ENCODE measurements at regions not wholly inside any gene's neighbourhood (a gene's known extent, or its start where the extent isn't known, plus 50 kb on each side); places are given as distances from the start of the nearest gene placed in this dataset.

GRCh38 chr11:45748801-45749200 lies 56.1 kb upstream of the SLC35C1 start:
- ChIA-PET POLR2A (ENCODE audit: partially characterized antibody) (no interaction called here), CTCF (ENCODE audit: partially characterized antibody) (interaction anchor here (1.2 to 2.1 kb wide), 4 partner anchors 16 to 46 kb away, joined by 3 to 7 read pairs (median 4); no protein-coding TSS in a partner anchor)
- DNase-seq (ENCODE audit: low read depth in 1 of 2, low spot score in 2 of 2): no peak
- Histone ChIP-seq H2BK20ac (ENCODE audit: low read length) (no peak overlapping the region), H3K4ac (replicated peaks; ENCODE audit: insufficient read length, low read depth, low read length) (no peak overlapping the region), H3K4me2 (ENCODE audit: insufficient read depth in 1 of 2, low read depth in 2 of 2, low read length in 2 of 2) (no peak overlapping the region), H3K23ac (ENCODE audit: insufficient read length) (no peak overlapping the region), H3K36me3 (ENCODE audit: control insufficient read depth in 2 of 4, insufficient read depth in 4 of 4, low read length in 3 of 4) (no peaks in the 10 kb centered on the region), H3K79me2 (ENCODE audit: control insufficient read depth in 1 of 2, insufficient read depth in 2 of 2, low read length in 2 of 2) (no peaks in the 10 kb centered on the region), H2BK5ac (ENCODE audit: low read depth, low read length) (no peak overlapping the region), H2AFZ (ENCODE audit: low read length) (no peak overlapping the region), H2AK5ac (ENCODE audit: low read depth, low read length) (no peak overlapping the region), H3K4me3 (ENCODE audit: extremely low read depth in 1 of 4, insufficient read depth in 2 of 4, low read depth in 3 of 4, low read length in 4 of 4) (no peak overlapping the region), H3K79me1 (ENCODE audit: low read depth, low read length) (no peaks in the 10 kb centered on the region), H2BK12ac (ENCODE audit: low read depth, low read length) (no peak overlapping the region), H3K18ac (ENCODE audit: extremely low read depth, low read length) (no peak overlapping the region), H4K8ac (ENCODE audit: extremely low read depth, insufficient read depth, low read length) (no peak overlapping the region), H4K91ac (replicated peaks; ENCODE audit: insufficient read length, low read length) (no peak overlapping the region), H4K5ac (ENCODE audit: insufficient read length, low read depth, low read length) (no peak overlapping the region), H4K20me1 (replicated peaks in 1 of 2; ENCODE audit: control insufficient read depth in 1 of 2, insufficient read depth in 2 of 2, low read length in 2 of 2) (no peaks in the 10 kb centered on the region), H3K27ac (ENCODE audit: low read depth, low read length) (no peak overlapping the region), H3K23me2 (ENCODE audit: low read depth, low read length) (no peaks in the 10 kb centered on the region), H3K4me1 (replicated peaks in 1 of 4; ENCODE audit: control insufficient read depth in 3 of 4, insufficient read depth in 4 of 4, low read length in 3 of 4) (peaks cover 0 to 6% (median 0%) of the 10 kb centered on the region in 4 experiments; a peak in 2 of 7 replicates), H3K27me3 (replicated peaks in 1 of 4; ENCODE audit: control insufficient read depth in 3 of 4, extremely low read depth in 1 of 4, insufficient read depth in 3 of 4, low read length in 3 of 4) (no peaks in the 10 kb centered on the region), H3K9me3 (ENCODE audit: insufficient read depth in 2 of 2, low read depth in 1 of 2, low read length in 1 of 2) (no peaks in the 10 kb centered on the region), H3K14ac (ENCODE audit: insufficient read length) (no peak overlapping the region), H2BK15ac (ENCODE audit: low read length) (no peak overlapping the region), H3K56ac (replicated peaks; ENCODE audit: insufficient read length, low read depth, low read length) (no peak overlapping the region), H2BK120ac (replicated peaks; ENCODE audit: low read depth, low read length) (no peak overlapping the region), H3K9ac (replicated peaks in 1 of 4; ENCODE audit: extremely low read depth in 1 of 4, low read depth in 3 of 4, low read length in 3 of 4) (no peak overlapping the region)
- FAIRE-seq: no peak
- TF ChIP-seq FOSL1 (IDR thresholded peaks at IDR 0.05; ENCODE audit: insufficient read depth, low read depth, low read length) (no peak), ATF3 (IDR thresholded peaks at IDR 0.05; ENCODE audit: insufficient read depth, low read depth, low read length) (no peak), CREB1 (IDR thresholded peaks at IDR 0.05) (no peak), YY1 (IDR thresholded peaks at IDR 0.05; ENCODE audit: low read depth, low read length) (no peak), NRF1 (IDR thresholded peaks at IDR 0.05; ENCODE audit: low read depth, low read length) (no peak), SP2 (IDR thresholded peaks at IDR 0.05; ENCODE audit: low read length) (no peak), RAD21 (IDR thresholded peaks at IDR 0.05 in 1 of 2, conservative IDR thresholded peaks at IDR 0.05 in 1 of 2; ENCODE audit: low read depth in 2 of 2, low read length in 2 of 2) (peak in 1 of 2 experiments; percentile 15; a peak in 1 of 4 replicates)
- 78% methylated on average over 5 of the region's 5 CpGs; no CpG with 5 or more reads in 1 of the 2 experiments for WGBS, 2 experiments (ENCODE audit: extremely low coverage in 1 of 2, insufficient coverage in 1 of 2, insufficient read length in 1 of 2, insufficient replicate concordance in 2 of 2, low coverage in 1 of 2, low lambda C conversion rate in 2 of 2, missing lambda C conversion rate in 1 of 2)
